H1 (cell line): ENCODE measurements at regions not wholly inside any gene's neighbourhood (a gene's known extent, or its start where the extent isn't known, plus 50 kb on each side); places are given as distances from the start of the nearest gene placed in this dataset.

Experiments
- CTCF ChIA-PET: fragments of 300-600 bp; sonication (Branson Sonifier 250); formaldehyde crosslinking; loops from one replicate; lab custom pipeline; 2021; ENCODE audit not compliant: partially characterized antibody; lab: Charles Lee
- POLR2A ChIA-PET: fragments of 300-600 bp; sonication (Branson Sonifier 250); formaldehyde crosslinking; loops from one replicate; lab custom pipeline; 2021; ENCODE audit warnings: inconsistent platforms; ENCODE audit not compliant: partially characterized antibody; lab: Charles Lee
- DNase-seq, 2 experiments: peaks; one replicate each; pipeline versions ENCODE4 v3.0.0 to v3.0.0-alpha.2; 2010 to 2022; ENCODE audit warnings: low spot score in 2 of 2, low read depth in 1 of 2, mixed read lengths in 1 of 2
- FAIRE-seq: peaks from 2 replicates; lab custom pipeline; 2011; peaks lifted over from hg19 to GRCh38; lab: Jason Lieb, UNC
- H2AFZ ChIP-seq: 2 replicates; pipeline ENCODE4 v1.8.1; 2012; ENCODE audit warnings: low read length, inconsistent platforms
- H2AK5ac ChIP-seq: 2 replicates; pipeline ENCODE4 v1.6.1; 2013; ENCODE audit warnings: low read depth, low read length
- H2BK120ac ChIP-seq: replicated peaks from 2 replicates; pipeline ENCODE3; 2013; ENCODE audit warnings: low read depth, low read length, inconsistent platforms
- H2BK12ac ChIP-seq: 2 replicates; pipeline ENCODE4 v1.6.1; 2013; ENCODE audit warnings: low read depth, low read length
- H2BK15ac ChIP-seq: 2 replicates; pipeline ENCODE4 v1.6.1; 2013; ENCODE audit warnings: low read length
- H2BK20ac ChIP-seq: 2 replicates; pipeline ENCODE4 v1.6.1; 2013; ENCODE audit warnings: low read length
- H2BK5ac ChIP-seq: 2 replicates; pipeline ENCODE4 v1.6.1; 2013; ENCODE audit warnings: low read depth, low read length
- H3K14ac ChIP-seq: 2 replicates; pipeline ENCODE4 v1.6.1; 2013; ENCODE audit warnings: inconsistent platforms; ENCODE audit not compliant: insufficient read length
- H3K18ac ChIP-seq: 2 replicates; pipeline ENCODE4 v1.6.1; 2013; ENCODE audit warnings: low read length; ENCODE audit errors: extremely low read depth
- H3K23ac ChIP-seq: 2 replicates; pipeline ENCODE4 v1.6.1; 2013; ENCODE audit warnings: inconsistent platforms; ENCODE audit not compliant: insufficient read length
- H3K23me2 ChIP-seq: 2 replicates; pipeline ENCODE4 v1.6.1; 2013; ENCODE audit warnings: low read depth, low read length
- H3K27ac ChIP-seq: 2 replicates; pipeline ENCODE4 v1.6.1; 2011; ENCODE audit warnings: low read depth, low read length, inconsistent platforms
- H3K27me3 ChIP-seq, 4 experiments: replicated peaks in 1 of 4; 1 replicate in 1 of 4; 2 replicates in 3 of 4; pipeline versions ENCODE4 v1.6.1 to v1.8.1; 2011 to 2013; ENCODE audit warnings: low read length in 3 of 4, mild to moderate bottlenecking in 3 of 4, inconsistent platforms in 2 of 4, mixed read lengths in 2 of 4, moderate library complexity in 1 of 4; ENCODE audit not compliant: control insufficient read depth in 3 of 4, insufficient read depth in 3 of 4; ENCODE audit errors: extremely low read depth in 1 of 4
- H3K36me3 ChIP-seq, 4 experiments: 2 replicates each; pipeline versions ENCODE4 v1.6.1 to v1.8.1; 2011 to 2013; ENCODE audit warnings: mild to moderate bottlenecking in 4 of 4, low read length in 3 of 4, moderate library complexity in 2 of 4, control low read depth in 1 of 4, inconsistent platforms in 1 of 4; ENCODE audit not compliant: insufficient read depth in 4 of 4, control insufficient read depth in 2 of 4
- H3K4ac ChIP-seq: replicated peaks from 2 replicates; pipeline ENCODE3; 2013; ENCODE audit warnings: low read length, low read depth, mixed read lengths, inconsistent platforms; ENCODE audit not compliant: insufficient read length
- H3K4me1 ChIP-seq, 4 experiments: replicated peaks in 1 of 4; 1 replicate in 1 of 4; 2 replicates in 3 of 4; pipeline versions ENCODE4 v1.6.1 to v1.8.1; 2011 to 2013; ENCODE audit warnings: low read length in 3 of 4, inconsistent platforms in 2 of 4, mixed read lengths in 1 of 4; ENCODE audit not compliant: insufficient read depth in 4 of 4, control insufficient read depth in 3 of 4
- H3K4me2 ChIP-seq, 2 experiments: 2 replicates each; pipeline versions ENCODE4 v1.6.1 to v1.8.1; 2011 to 2013; ENCODE audit warnings: low read depth in 2 of 2, low read length in 2 of 2, control low read depth in 1 of 2, inconsistent platforms in 1 of 2, mild to moderate bottlenecking in 1 of 2; ENCODE audit not compliant: insufficient read depth in 1 of 2
- H3K4me3 ChIP-seq, 4 experiments: fragments of 200-600, 300-600 bp in 1 of 4; sonication (generic), shearing (Covaris generic), sonication (Bioruptor Twin) in 1 of 4; 2 replicates each; pipeline versions ENCODE4 v1.5.1 to v1.8.1; 2011 to 2016; ENCODE audit warnings: low read length in 4 of 4, low read depth in 3 of 4, control low read depth in 2 of 4, inconsistent platforms in 2 of 4, mild to moderate bottlenecking in 2 of 4, mixed read lengths in 1 of 4, moderate library complexity in 1 of 4; ENCODE audit not compliant: insufficient read depth in 2 of 4; ENCODE audit errors: extremely low read depth in 1 of 4
- H3K56ac ChIP-seq: replicated peaks from 2 replicates; pipeline ENCODE3; 2013; ENCODE audit warnings: low read depth, mild to moderate bottlenecking, mixed read lengths, low read length, inconsistent platforms; ENCODE audit not compliant: insufficient read length
- H3K79me1 ChIP-seq: 2 replicates; pipeline ENCODE4 v1.6.1; 2013; ENCODE audit warnings: low read depth, low read length, control low read depth
- H3K79me2 ChIP-seq, 2 experiments: 2 replicates each; pipeline versions ENCODE4 v1.6.1 to v1.8.1; 2012 to 2013; ENCODE audit warnings: low read length in 2 of 2, mild to moderate bottlenecking in 2 of 2, inconsistent platforms in 1 of 2; ENCODE audit not compliant: insufficient read depth in 2 of 2, control insufficient read depth in 1 of 2
- H3K9ac ChIP-seq, 4 experiments: replicated peaks in 1 of 4; 1 replicate in 1 of 4; 2 replicates in 3 of 4; pipeline versions ENCODE4 v1.6.1 to v1.8.1; 2011 to 2013; ENCODE audit warnings: low read depth in 3 of 4, low read length in 3 of 4, control low read depth in 2 of 4, mild to moderate bottlenecking in 2 of 4, moderate library complexity in 2 of 4, inconsistent platforms in 1 of 4; ENCODE audit errors: extremely low read depth in 1 of 4
- H3K9me3 ChIP-seq, 2 experiments: 2 replicates each; pipeline versions ENCODE4 v1.6.1 to v1.8.1; 2012 to 2013; ENCODE audit warnings: mild to moderate bottlenecking in 2 of 2, moderate library complexity in 2 of 2, control low read depth in 1 of 2, inconsistent platforms in 1 of 2, low read depth in 1 of 2, low read length in 1 of 2, mixed read lengths in 1 of 2; ENCODE audit not compliant: insufficient read depth in 2 of 2
- H4K20me1 ChIP-seq, 2 experiments: replicated peaks in 1 of 2; 2 replicates each; pipeline versions ENCODE3 to v1.8.1; 2011 to 2013; ENCODE audit warnings: inconsistent platforms in 2 of 2, low read length in 2 of 2, mild to moderate bottlenecking in 1 of 2; ENCODE audit not compliant: insufficient read depth in 2 of 2, control insufficient read depth in 1 of 2
- H4K5ac ChIP-seq: 2 replicates; pipeline ENCODE4 v1.6.1; 2013; ENCODE audit warnings: low read length, low read depth, mixed read lengths, inconsistent platforms; ENCODE audit not compliant: insufficient read length
- H4K8ac ChIP-seq: 2 replicates; pipeline ENCODE4 v1.8.0; 2013; ENCODE audit warnings: mild to moderate bottlenecking, moderate library complexity, low read length, inconsistent platforms; ENCODE audit not compliant: insufficient read depth; ENCODE audit errors: extremely low read depth
- H4K91ac ChIP-seq: replicated peaks from 2 replicates; pipeline ENCODE3; 2013; ENCODE audit warnings: low read length, mixed read lengths, inconsistent platforms; ENCODE audit not compliant: insufficient read length
- CBX5 ChIP-seq: fragments of 300-800, 300-1000 bp; sonication (generic); IDR thresholded peaks from 2 replicates; pipeline ENCODE4 v1.7.1; 2016; ENCODE audit warnings: antibody characterized with exemption, low read length, low read depth
- CHD1 ChIP-seq: IDR thresholded peaks from 2 replicates; pipeline ENCODE4 v1.6.1; 2012; ENCODE audit warnings: low read depth, low read length, improper control_type of control experiment
- JUN ChIP-seq: IDR thresholded peaks from 2 replicates; pipeline ENCODE4 v1.6.1; 2011; ENCODE audit warnings: low read depth, mild to moderate bottlenecking, improper control_type of control experiment, low read length
- KDM5A ChIP-seq: fragments of 200-600 bp; IDR thresholded peaks from 2 replicates; pipeline ENCODE4 v1.7.1; 2012; ENCODE audit warnings: mild to moderate bottlenecking, low read length, inconsistent platforms, mixed read lengths
- POLR2A ChIP-seq, 2 experiments: IDR thresholded peaks; 1 replicate in 1 of 2; 2 replicates in 1 of 2; pipeline ENCODE4 v1.6.1; 2011; ENCODE audit warnings: low read depth in 2 of 2, low read length in 2 of 2, mild to moderate bottlenecking in 2 of 2; ENCODE audit errors: control extremely low read depth in 1 of 2
- RAD21 ChIP-seq, 2 experiments: IDR thresholded peaks in 1 of 2; conservative IDR thresholded peaks in 1 of 2; 2 replicates each; pipeline ENCODE4 v1.6.1; 2011; ENCODE audit warnings: low read depth in 2 of 2, low read length in 2 of 2, improper control_type of control experiment in 1 of 2, inconsistent platforms in 1 of 2, mild to moderate bottlenecking in 1 of 2, moderate library complexity in 1 of 2
- SP2 ChIP-seq: IDR thresholded peaks from 2 replicates; pipeline ENCODE4 v1.6.1; 2012; ENCODE audit warnings: mild to moderate bottlenecking, low read length, inconsistent platforms
- TAF1 ChIP-seq: IDR thresholded peaks from 2 replicates; pipeline ENCODE4 v1.6.1; 2011; ENCODE audit warnings: mild to moderate bottlenecking, low read depth, low read length
- WGBS, 2 experiments: shearing (Covaris generic) in 1 of 2; methylation state at CpG; one replicate each; pipeline versions ENCODE4 v1.1.6 to v1.1.7; 2013 to 2015; ENCODE audit warnings: low lambda C conversion rate in 2 of 2, mixed read lengths in 2 of 2, inconsistent platforms in 1 of 2, low coverage in 1 of 2, missing lambda C conversion rate in 1 of 2; ENCODE audit not compliant: insufficient replicate concordance in 2 of 2, insufficient coverage in 1 of 2, insufficient read length in 1 of 2; ENCODE audit errors: extremely low coverage in 1 of 2, missing lambda C conversion rate in 1 of 2; 5-methylcytosine and 5-hydroxymethylcytosine counted together

GRCh38 chr5:166845044-166845443 is 1446.4 kb upstream of the WWC1 start:
- no peak overlapping the region for H2BK12ac ChIP-seq
- no peak overlapping the region for H4K8ac ChIP-seq
- H3K56ac ChIP-seq: no peak overlapping the region
- POLR2A ChIA-PET: no interaction called here
- peaks cover 0 to 2% of the 10 kb centered on the region in 2 experiments; a peak in 1 of 4 replicates for H3K9me3 ChIP-seq
- H3K4me1 ChIP-seq: no peaks in the 10 kb centered on the region
- WGBS, 2 experiments: 94% methylated on average over 4 of the region's 4 CpGs; no CpG with 5 or more reads in 1 of the 2 experiments
- no peak overlapping the region for H2BK20ac ChIP-seq
- no peak overlapping the region for H3K4me2 ChIP-seq
- no peak overlapping the region for H4K5ac ChIP-seq
- no peak overlapping the region for H3K18ac ChIP-seq
- no peak for DNase-seq
- H3K79me2 ChIP-seq: no peaks in the 10 kb centered on the region
- H3K23me2 ChIP-seq: no peaks in the 10 kb centered on the region
- no peak overlapping the region for H2AFZ ChIP-seq
- H3K27me3 ChIP-seq: no peaks in the 10 kb centered on the region
- no peak overlapping the region for H3K23ac ChIP-seq
- H2BK15ac ChIP-seq: no peak overlapping the region
- H4K20me1 ChIP-seq: no peaks in the 10 kb centered on the region
- CTCF ChIA-PET: no interaction called here
- H3K36me3 ChIP-seq: no peaks in the 10 kb centered on the region
- no peak overlapping the region for H2AK5ac ChIP-seq
- H3K14ac ChIP-seq: no peak overlapping the region
- TF ChIP-seq TAF1: no peak
- TF ChIP-seq RAD21 (IDR thresholded peaks at IDR 0.05 in 1 of 2, conservative IDR thresholded peaks at IDR 0.05 in 1 of 2; ENCODE audit: low read depth in 2 of 2, low read length in 2 of 2): no peak
- TF ChIP-seq CHD1: no peak
- TF ChIP-seq JUN: no peak
- TF ChIP-seq SP2: no peak
- TF ChIP-seq POLR2A (IDR thresholded peaks at IDR 0.05; ENCODE audit: control extremely low read depth in 1 of 2, low read depth in 2 of 2, low read length in 2 of 2): no peak
- no peak for TF ChIP-seq KDM5A
- no peak for TF ChIP-seq CBX5
- TF ChIP-seq, all 59 proteins: peak for 0
- Histone ChIP-seq H3K9ac (no peak overlapping the region), H3K79me1 (no peaks in the 10 kb centered on the region), H3K4me3 (no peak overlapping the region), H4K91ac (no peak overlapping the region), H3K4ac (no peak overlapping the region), H2BK120ac (no peak overlapping the region), H2BK5ac (no peak overlapping the region), H3K27ac (no peak overlapping the region)
- FAIRE-seq: no peak
